ENCODE measurements at regions not wholly inside any gene's neighbourhood (a gene's known extent, or its start where the extent isn't known, plus 50 kb on each side); places are given as distances from the start of the nearest gene placed in this dataset.
"Not testable (repeated sequence)": the region's sequence is repeated elsewhere in the genome, so short reads cannot be mapped to it uniquely, and the experiment has no call there.

DNA sequence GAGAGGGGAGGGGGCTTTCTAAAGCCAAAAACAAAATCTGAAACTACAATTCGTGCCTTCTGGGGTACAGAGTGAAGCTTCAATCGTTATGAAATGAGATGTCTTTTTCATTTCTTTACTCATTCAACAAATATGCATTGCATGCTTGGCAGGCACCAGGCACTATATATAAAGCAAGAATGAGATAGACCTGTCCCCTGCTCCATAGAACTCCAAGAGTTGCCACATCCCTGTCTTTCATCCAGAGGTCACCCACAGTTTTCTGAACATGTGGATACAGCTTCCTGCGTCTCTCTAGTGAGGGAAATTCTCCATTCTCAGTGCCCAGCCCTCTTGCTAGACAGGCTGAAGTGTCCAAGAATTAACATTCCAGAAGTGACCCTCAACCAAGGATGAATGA is 343.2 kb upstream of the MAF start:
- TF ChIP-seq, protein P1, sequence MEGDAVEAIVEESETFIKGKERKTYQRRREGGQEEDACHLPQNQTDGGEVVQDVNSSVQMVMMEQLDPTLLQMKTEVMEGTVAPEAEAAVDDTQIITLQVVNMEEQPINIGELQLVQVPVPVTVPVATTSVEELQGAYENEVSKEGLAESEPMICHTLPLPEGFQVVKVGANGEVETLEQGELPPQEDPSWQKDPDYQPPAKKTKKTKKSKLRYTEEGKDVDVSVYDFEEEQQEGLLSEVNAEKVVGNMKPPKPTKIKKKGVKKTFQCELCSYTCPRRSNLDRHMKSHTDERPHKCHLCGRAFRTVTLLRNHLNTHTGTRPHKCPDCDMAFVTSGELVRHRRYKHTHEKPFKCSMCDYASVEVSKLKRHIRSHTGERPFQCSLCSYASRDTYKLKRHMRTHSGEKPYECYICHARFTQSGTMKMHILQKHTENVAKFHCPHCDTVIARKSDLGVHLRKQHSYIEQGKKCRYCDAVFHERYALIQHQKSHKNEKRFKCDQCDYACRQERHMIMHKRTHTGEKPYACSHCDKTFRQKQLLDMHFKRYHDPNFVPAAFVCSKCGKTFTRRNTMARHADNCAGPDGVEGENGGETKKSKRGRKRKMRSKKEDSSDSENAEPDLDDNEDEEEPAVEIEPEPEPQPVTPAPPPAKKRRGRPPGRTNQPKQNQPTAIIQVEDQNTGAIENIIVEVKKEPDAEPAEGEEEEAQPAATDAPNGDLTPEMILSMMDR (IDR thresholded peaks at IDR 0.05; ENCODE audit: insufficient read depth, low read depth, low read length, missing control alignments) = no peak
- DNase-seq (ENCODE audit: low read depth) = no peak
- no peak overlapping the region for H3K4me3 ChIP-seq (ENCODE audit: low read depth, low read length)

- TF ChIP-seq, protein P1 (IDR thresholded peaks at IDR 0.05; ENCODE audit: insufficient read depth, low read depth, low read length, missing control alignments) = no peak
- no peak overlapping the region for H3K4me3 ChIP-seq (ENCODE audit: low read depth, low read length)
- no peak for DNase-seq (ENCODE audit: low read depth)
These were observed 338.0 kb upstream of the MAF start for GRCh38 chr16:79938575-79938974.

DNA sequence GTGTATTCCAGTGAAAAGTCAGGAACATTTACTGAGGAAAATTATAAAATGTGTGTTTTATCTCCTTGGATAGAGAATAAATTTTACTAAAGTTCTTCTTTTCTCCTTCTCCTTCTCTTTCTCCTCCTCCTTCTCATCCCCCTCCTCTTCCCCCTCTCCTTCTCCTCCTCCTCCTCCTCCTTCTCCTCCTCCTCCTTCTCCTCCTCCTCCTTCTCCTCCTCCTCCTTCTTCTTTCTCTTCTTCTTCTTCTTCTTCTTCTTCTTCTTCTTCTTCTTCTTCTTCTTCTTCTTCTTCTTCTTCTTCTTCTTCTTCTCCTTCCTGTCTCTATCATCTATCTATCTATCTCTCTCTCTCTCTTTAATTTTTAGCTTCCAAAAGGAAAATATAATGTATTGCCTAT is 337.1 kb upstream of the MAF start:
- H3K4me3 ChIP-seq (ENCODE audit: low read depth, low read length); DNase-seq (ENCODE audit: low read depth): not testable (repeated sequence)

GRCh38 chr16:79933603-79934002 is 333.1 kb upstream of the MAF start:
- TF ChIP-seq, protein P1 (IDR thresholded peaks at IDR 0.05; ENCODE audit: insufficient read depth, low read depth, low read length, missing control alignments) = no peak
- H3K4me3 ChIP-seq (ENCODE audit: low read depth, low read length) = no peak overlapping the region
- DNase-seq (ENCODE audit: low read depth) = no peak

- H3K4me3 ChIP-seq (ENCODE audit: low read depth, low read length) = no peak overlapping the region
- TF ChIP-seq, protein P1 (IDR thresholded peaks at IDR 0.05; ENCODE audit: insufficient read depth, low read depth, low read length, missing control alignments) = no peak
- DNase-seq (ENCODE audit: low read depth) = no peak
These were observed 332.0 kb upstream of the MAF start for GRCh38 chr16:79932572-79932971.

DNA sequence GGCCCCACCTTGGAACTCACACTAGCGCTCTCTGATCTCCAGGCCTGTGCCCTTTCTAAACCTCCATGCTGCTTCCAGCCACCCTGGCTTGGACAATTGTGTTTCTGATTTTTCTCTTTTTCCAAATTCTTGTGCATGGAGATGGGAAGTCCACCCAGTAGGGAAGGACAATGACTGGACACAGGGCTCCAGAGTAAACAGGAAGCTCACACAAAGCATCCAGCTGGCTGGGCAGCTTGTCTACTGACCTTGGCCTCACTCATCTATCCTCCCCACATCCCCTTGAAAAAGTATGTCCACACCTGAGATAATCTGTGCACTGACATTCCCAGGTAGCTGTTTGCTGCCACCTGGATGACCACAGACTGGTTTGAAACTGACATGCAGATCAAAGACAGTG is 331.2 kb upstream of the MAF start:
- TF ChIP-seq, protein P1 (IDR thresholded peaks at IDR 0.05; ENCODE audit: insufficient read depth, low read depth, low read length, missing control alignments) = no peak
- DNase-seq (ENCODE audit: low read depth) = no peak
- no peak overlapping the region for H3K4me3 ChIP-seq (ENCODE audit: low read depth, low read length)

- TF ChIP-seq, protein P1 (IDR thresholded peaks at IDR 0.05; ENCODE audit: insufficient read depth, low read depth, low read length, missing control alignments) = no peak
- no peak for DNase-seq (ENCODE audit: low read depth)
- no peak overlapping the region for H3K4me3 ChIP-seq (ENCODE audit: low read depth, low read length)
These were observed 328.9 kb upstream of the MAF start for GRCh38 chr16:79929260-79929965.

Measured in GM12865 (cell line).